ENCODE measurements at regions not wholly inside any gene's neighbourhood (a gene's known extent, or its start where the extent isn't known, plus 50 kb on each side); places are given as distances from the start of the nearest gene placed in this dataset.
"Not testable (repeated sequence)": the region's sequence is repeated elsewhere in the genome, so short reads cannot be mapped to it uniquely, and the experiment has no call there.

DNA sequence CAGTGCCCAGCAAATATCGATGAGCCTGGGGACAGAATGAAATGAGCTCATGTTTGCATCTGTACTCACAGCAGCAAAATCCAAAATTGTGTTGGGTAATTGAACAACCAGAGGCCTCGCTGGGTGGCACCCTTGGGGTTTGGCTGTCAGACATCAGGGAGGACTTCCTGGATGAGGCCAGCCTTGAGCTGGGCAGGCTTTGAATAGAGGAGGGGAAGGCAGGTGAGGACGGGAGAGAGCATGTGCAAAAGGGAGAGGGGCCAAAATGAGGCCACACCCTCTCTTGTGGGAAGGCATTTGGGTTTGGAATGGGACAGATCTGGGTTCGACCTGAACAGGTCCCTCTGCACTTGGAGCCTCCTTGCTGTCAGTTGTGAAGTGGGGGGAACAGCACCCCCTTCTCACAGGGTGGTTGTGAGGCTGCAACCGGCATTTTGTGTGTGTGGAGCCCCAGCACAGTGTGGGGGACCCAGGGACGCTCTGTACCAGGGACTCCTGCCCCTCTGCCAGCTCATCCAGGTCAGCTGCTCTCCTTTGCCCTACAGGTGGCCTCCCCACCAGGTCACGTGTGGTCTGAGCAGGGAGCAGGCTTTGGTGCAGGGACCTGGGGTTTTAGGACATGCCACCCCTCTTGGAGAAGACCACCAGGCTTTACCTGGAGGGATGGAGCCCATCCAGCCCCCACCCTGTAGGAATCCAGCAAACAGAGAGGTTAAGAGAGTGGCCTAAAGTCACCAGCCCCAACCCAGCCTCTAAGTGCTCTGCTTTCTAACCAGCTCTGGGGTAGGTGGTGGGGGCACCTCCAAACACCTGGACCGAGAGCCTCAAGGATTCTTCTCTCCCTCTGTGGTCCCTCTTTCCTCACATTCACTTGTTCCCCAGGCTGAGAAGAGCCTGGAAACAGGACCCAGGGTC, 521.8 kb downstream of the PTPRU start:
- intact Hi-C loops (cut with DNase I) = no loop called here
- 53 to 67% (median 56%) methylated on average over 8 of the region's 8 CpGs for WGBS, 3 donors
- Histone ChIP-seq H3K27me3 (no peaks in the 10 kb centered on the region), H3K4me3 (no peak overlapping the region), H3K9me3 (no peaks in the 10 kb centered on the region), H3K27ac (no peak overlapping the region), H3K36me3 (no peaks in the 10 kb centered on the region), H3K4me1 (ENCODE audit: insufficient read depth) (no peaks in the 10 kb centered on the region)
- no peak for TF ChIP-seq POLR2A (IDR thresholded peaks at IDR 0.05)
- no peak for TF ChIP-seq CTCF (IDR thresholded peaks at IDR 0.05)
- no peak for TF ChIP-seq EP300 (IDR thresholded peaks at IDR 0.05)
- no peak for DNase-seq

DNA sequence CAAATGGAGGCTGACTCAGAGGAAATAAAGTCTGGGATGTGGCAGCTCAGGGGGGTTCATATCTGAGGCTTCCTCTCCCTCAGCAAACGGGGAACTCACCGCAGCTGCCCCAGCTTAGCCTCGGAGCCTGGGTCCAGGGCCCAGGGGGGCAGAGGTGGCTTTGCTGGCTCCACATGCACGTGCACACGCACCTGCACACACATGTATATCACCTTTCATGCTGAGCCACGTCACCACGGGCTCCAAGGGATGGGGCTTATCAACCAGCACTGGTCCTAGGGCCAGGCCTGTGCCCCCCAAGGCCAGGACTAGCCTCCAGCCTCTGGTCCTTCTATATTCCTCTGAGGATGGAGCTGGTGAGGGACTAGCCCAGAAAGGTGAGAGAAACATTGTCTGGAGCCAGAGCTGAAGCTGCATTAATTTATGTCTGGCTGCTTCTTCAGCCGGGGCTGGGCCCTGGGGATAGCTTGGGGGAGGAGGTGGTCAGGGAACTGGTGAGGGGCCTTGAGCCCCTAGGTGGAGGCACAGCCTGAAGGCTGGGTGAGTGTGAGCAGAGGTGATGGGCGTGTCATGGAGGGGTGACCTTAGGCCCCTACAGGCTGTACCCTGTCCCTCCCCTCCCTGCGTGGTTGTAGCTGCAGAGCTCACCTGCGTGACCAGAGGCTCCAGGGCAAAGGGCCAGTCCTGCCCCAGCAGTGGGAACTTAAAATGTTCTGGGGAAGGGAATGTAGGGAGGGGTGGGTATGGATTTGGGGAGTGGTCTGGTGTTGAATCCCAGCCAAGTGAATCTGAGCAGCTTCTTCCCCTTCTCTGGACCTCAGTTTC, 520.8 kb downstream of the PTPRU start:
- Histone ChIP-seq H3K4me3 (no peak overlapping the region), H3K9me3 (no peaks in the 10 kb centered on the region), H3K27me3 (no peaks in the 10 kb centered on the region), H3K27ac (no peak overlapping the region), H3K36me3 (no peaks in the 10 kb centered on the region), H3K4me1 (ENCODE audit: insufficient read depth) (no peaks in the 10 kb centered on the region)
- DNase-seq = no peak
- intact Hi-C loops (cut with DNase I) = no loop called here
- 59 to 72% (median 70%) methylated on average over 11 of the region's 11 CpGs for WGBS, 3 donors
- TF ChIP-seq POLR2A (IDR thresholded peaks at IDR 0.05) = no peak
- no peak for TF ChIP-seq EP300 (IDR thresholded peaks at IDR 0.05)
- TF ChIP-seq CTCF (IDR thresholded peaks at IDR 0.05) = no peak

GRCh38 chr1:29756498-29756897, 520.2 kb downstream of the PTPRU start:
- H3K36me3 ChIP-seq = no peaks in the 10 kb centered on the region
- TF ChIP-seq POLR2A (IDR thresholded peaks at IDR 0.05) = no peak
- TF ChIP-seq EP300 (IDR thresholded peaks at IDR 0.05) = no peak
- no peak for TF ChIP-seq CTCF (IDR thresholded peaks at IDR 0.05)
- H3K4me1 ChIP-seq (ENCODE audit: insufficient read depth) = no peaks in the 10 kb centered on the region
- intact Hi-C loops (cut with DNase I) = no loop called here
- no peak for DNase-seq
- H3K4me3 ChIP-seq = no peak overlapping the region
- no peaks in the 10 kb centered on the region for H3K27me3 ChIP-seq
- H3K9me3 ChIP-seq = no peaks in the 10 kb centered on the region
- H3K27ac ChIP-seq = no peak overlapping the region
- WGBS, 3 donors = 71 to 81% (median 74%) methylated on average over 5 of the region's 5 CpGs

DNA sequence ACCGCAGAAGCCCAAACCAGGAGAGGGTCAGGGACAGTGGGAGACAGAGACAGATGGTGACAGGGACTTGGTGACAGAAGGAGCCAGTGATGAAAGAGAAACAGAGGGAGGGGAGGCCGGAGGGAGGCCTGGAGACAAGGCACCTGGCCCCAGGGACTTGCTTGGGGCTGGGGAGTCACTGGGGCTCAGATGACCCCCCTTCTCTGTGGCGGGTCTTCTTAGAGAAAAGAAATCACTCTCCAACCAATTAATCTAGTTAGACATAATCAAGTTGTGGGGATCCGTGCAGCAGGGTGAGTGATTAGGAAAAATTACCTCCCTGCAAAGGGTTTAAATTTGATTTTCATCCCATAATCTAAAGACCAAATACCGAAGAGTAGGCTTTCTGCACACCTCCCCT, 519.8 kb downstream of the PTPRU start:
- WGBS, 3 donors = 39 to 40% (median 39%) methylated on average over 5 of the region's 5 CpGs
- Histone ChIP-seq H3K9me3 (no peaks in the 10 kb centered on the region), H3K4me3 (no peak overlapping the region), H3K36me3 (no peaks in the 10 kb centered on the region), H3K27ac (no peak overlapping the region), H3K4me1 (ENCODE audit: insufficient read depth) (no peaks in the 10 kb centered on the region), H3K27me3 (no peaks in the 10 kb centered on the region)
- intact Hi-C loops (cut with DNase I) = no loop called here
- TF ChIP-seq EP300 (IDR thresholded peaks at IDR 0.05) (no peak), CTCF (IDR thresholded peaks at IDR 0.05) (no peak), POLR2A (IDR thresholded peaks at IDR 0.05) (no peak)
- DNase-seq = no peak

- H3K36me3 ChIP-seq; intact Hi-C loops (cut with DNase I); H3K4me3 ChIP-seq; H3K27ac ChIP-seq; H3K4me1 ChIP-seq (ENCODE audit: insufficient read depth); H3K27me3 ChIP-seq; DNase-seq; H3K9me3 ChIP-seq: not testable (repeated sequence)
- WGBS, 3 donors = 55 to 67% (median 66%) methylated on average over 5 to 6 of the region's 6 CpGs
Measured at GRCh38 chr1:29755412-29756015, 519.2 kb downstream of the PTPRU start.

Data from ovary (tissue), 7 donors.